ENCODE measurements at regions not wholly inside any gene's neighbourhood (a gene's known extent, or its start where the extent isn't known, plus 50 kb on each side); places are given as distances from the start of the nearest gene placed in this dataset.
"Not testable (repeated sequence)": the region's sequence is repeated elsewhere in the genome, so short reads cannot be mapped to it uniquely, and the experiment has no call there.

GRCh38 chr13:33418224-33418953 is 132.8 kb upstream of the STARD13 start:
- FAIRE-seq: not testable (repeated sequence)

- FAIRE-seq: not testable (repeated sequence)
These were observed 134.6 kb upstream of the STARD13 start for GRCh38 chr13:33420117-33420516.

- FAIRE-seq: no peak
These were observed 140.6 kb upstream of the STARD13 start for GRCh38 chr13:33426131-33426530.

- no peak for FAIRE-seq
These were observed 147.8 kb upstream of the STARD13 start for GRCh38 chr13:33433316-33433715.

- no peak for FAIRE-seq
These were observed 149.1 kb upstream of the STARD13 start for GRCh38 chr13:33434676-33435075.

GRCh38 chr13:33435207-33435606 is 149.7 kb upstream of the STARD13 start:
- no peak for FAIRE-seq

GRCh38 chr13:33438918-33439317 is 153.4 kb upstream of the STARD13 start:
- FAIRE-seq: peak; percentile 21

- peak; percentile 92 for FAIRE-seq
These were observed 155.5 kb upstream of the STARD13 start for GRCh38 chr13:33441015-33441414.

- FAIRE-seq: no peak
These were observed 159.5 kb upstream of the STARD13 start for GRCh38 chr13:33445024-33445423.

GRCh38 chr13:33445476-33445875 is 159.9 kb upstream of the STARD13 start:
- FAIRE-seq: peak; percentile 21

- FAIRE-seq: no peak
These were observed 161.5 kb upstream of the STARD13 start for GRCh38 chr13:33446821-33447725.

GRCh38 chr13:33448889-33449288 is 163.3 kb upstream of the STARD13 start:
- no peak for FAIRE-seq

GRCh38 chr13:33450956-33451709 is 165.6 kb upstream of the STARD13 start:
- no peak for FAIRE-seq

GRCh38 chr13:33452873-33453517 is 167.4 kb upstream of the STARD13 start:
- FAIRE-seq: no peak

- no peak for FAIRE-seq
These were observed 168.4 kb upstream of the STARD13 start for GRCh38 chr13:33453936-33454335.

- no peak for FAIRE-seq
These were observed 169.5 kb upstream of the STARD13 start for GRCh38 chr13:33454844-33455705.

- FAIRE-seq: no peak
These were observed 174.1 kb upstream of the STARD13 start for GRCh38 chr13:33459702-33460101.

GRCh38 chr13:33462109-33462508 is 176.6 kb upstream of the STARD13 start:
- FAIRE-seq: no peak

- no peak for FAIRE-seq
These were observed 178.8 kb upstream of the STARD13 start for GRCh38 chr13:33464345-33464744.

GRCh38 chr13:33466262-33466661 is 180.7 kb upstream of the STARD13 start:
- FAIRE-seq: no peak

GRCh38 chr13:33467556-33467955 is 182.0 kb upstream of the STARD13 start:
- no peak for FAIRE-seq

GRCh38 chr13:33471204-33471603 is 185.6 kb upstream of the STARD13 start:
- no peak for FAIRE-seq

All from islet of Langerhans (tissue), 1 donor.